ENCODE measurements at regions not wholly inside any gene's neighbourhood (a gene's known extent, or its start where the extent isn't known, plus 50 kb on each side); places are given as distances from the start of the nearest gene placed in this dataset.

DNA sequence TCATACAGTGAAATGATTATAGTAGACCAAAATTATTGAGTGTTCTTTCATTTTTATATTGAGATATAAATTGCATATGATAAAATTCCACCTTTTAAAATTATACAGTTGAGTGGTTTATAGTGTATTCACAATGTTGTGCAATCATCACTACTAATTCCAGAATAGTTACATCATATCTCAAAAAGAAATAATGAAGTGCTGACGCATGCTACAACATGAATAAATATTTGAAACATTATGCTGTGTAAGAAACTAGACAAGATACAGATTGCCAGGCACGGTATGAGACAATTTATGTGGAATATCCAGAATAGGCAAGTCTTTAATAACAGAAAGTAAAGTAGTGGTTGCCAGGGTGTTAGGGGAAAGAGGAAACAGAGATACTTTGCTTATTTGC is 871.7 kb downstream of the FAM133A start:
- Histone ChIP-seq H2BK12ac (ENCODE audit: low read length) (no peak overlapping the region), H3K9me3 (replicated peaks in 1 of 2; ENCODE audit: control insufficient read depth in 2 of 2, insufficient read depth in 1 of 2, low read depth in 1 of 2, low read length in 2 of 2) (no peaks in the 10 kb centered on the region), H3K4ac (ENCODE audit: low read length) (no peak overlapping the region), H3K4me1 (ENCODE audit: control insufficient read depth in 2 of 2, insufficient read depth in 1 of 2, low read depth in 1 of 2, low read length in 2 of 2) (no peaks in the 10 kb centered on the region), H2BK120ac (ENCODE audit: low read depth, low read length) (no peak overlapping the region), H2AFZ (ENCODE audit: low read length) (no peak overlapping the region), H3K9ac (ENCODE audit: low read depth, low read length, poor library complexity) (no peak overlapping the region), H2BK5ac (ENCODE audit: low read length) (no peak overlapping the region), H3K27ac (replicated peaks; ENCODE audit: low read length) (no peak overlapping the region), H3K4me3 (ENCODE audit: low read length in 2 of 2) (no peak overlapping the region), H3K4me2 (ENCODE audit: insufficient read depth, low read length, poor library complexity, severe bottlenecking) (no peak overlapping the region), H2AK5ac (ENCODE audit: low read depth, low read length) (no peak overlapping the region), H2BK15ac (ENCODE audit: low read length) (no peak overlapping the region), H4K8ac (ENCODE audit: low read depth, low read length) (no peak overlapping the region), H3K27me3 (ENCODE audit: control insufficient read depth in 3 of 3, insufficient read depth in 3 of 3, low read depth in 1 of 3, low read length in 3 of 3) (no peaks in the 10 kb centered on the region), H4K91ac (ENCODE audit: low read depth, low read length, poor library complexity) (no peak overlapping the region), H3K18ac (ENCODE audit: low read length) (no peak overlapping the region), H3K23ac (ENCODE audit: low read depth, low read length, poor library complexity) (no peak overlapping the region), H3K14ac (ENCODE audit: low read length) (no peak overlapping the region), H3K79me1 (ENCODE audit: low read depth, low read length) (no peaks in the 10 kb centered on the region), H3K36me3 (replicated peaks in 1 of 2; ENCODE audit: control insufficient read depth in 2 of 2, insufficient read depth in 2 of 2, low read length in 2 of 2) (no peaks in the 10 kb centered on the region)
- no CpG with 5 or more reads among the region's 2 CpGs for WGBS, 2 donors (ENCODE audit: extremely low coverage in 2 of 2, insufficient read length in 2 of 2, insufficient replicate concordance in 1 of 2)
- DNase-seq (ENCODE audit: low spot score): no peak

DNA sequence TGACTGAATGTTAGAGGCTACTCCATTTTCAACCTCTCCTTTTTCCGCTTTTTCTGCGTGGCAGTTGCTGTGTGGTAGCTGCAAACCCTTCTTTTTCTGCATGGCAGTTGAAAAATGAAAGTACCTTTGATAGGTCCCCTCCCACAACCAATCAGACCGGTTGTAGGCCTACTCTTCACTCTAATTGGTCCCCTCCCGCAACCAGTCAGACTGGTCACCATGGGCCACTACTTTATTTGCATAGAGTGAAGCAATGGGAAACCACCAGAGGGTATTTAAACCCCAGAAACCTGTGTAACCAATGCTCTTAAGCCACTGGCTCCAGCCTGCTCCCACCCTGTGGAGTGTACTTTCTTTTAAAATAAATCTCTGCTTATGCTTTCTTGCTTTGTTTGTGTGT is 877.8 kb downstream of the FAM133A start:
- no peak overlapping the region for H2BK15ac ChIP-seq (ENCODE audit: low read length)
- no peak overlapping the region for H2BK5ac ChIP-seq (ENCODE audit: low read length)
- H3K4me3 ChIP-seq (ENCODE audit: low read length in 2 of 2): no peak overlapping the region
- H3K27me3 ChIP-seq (ENCODE audit: control insufficient read depth in 3 of 3, insufficient read depth in 3 of 3, low read depth in 1 of 3, low read length in 3 of 3): no peaks in the 10 kb centered on the region
- no peak overlapping the region for H3K23ac ChIP-seq (ENCODE audit: low read depth, low read length, poor library complexity)
- no peaks in the 10 kb centered on the region for H3K9me3 ChIP-seq (replicated peaks in 1 of 2; ENCODE audit: control insufficient read depth in 2 of 2, insufficient read depth in 1 of 2, low read depth in 1 of 2, low read length in 2 of 2)
- H4K91ac ChIP-seq (ENCODE audit: low read depth, low read length, poor library complexity): no peak overlapping the region
- no peak overlapping the region for H3K9ac ChIP-seq (ENCODE audit: low read depth, low read length, poor library complexity)
- H3K18ac ChIP-seq (ENCODE audit: low read length): no peak overlapping the region
- H3K79me1 ChIP-seq (ENCODE audit: low read depth, low read length): no peaks in the 10 kb centered on the region
- no peak overlapping the region for H2BK12ac ChIP-seq (ENCODE audit: low read length)
- DNase-seq (ENCODE audit: low spot score): no peak
- no peaks in the 10 kb centered on the region for H3K36me3 ChIP-seq (replicated peaks in 1 of 2; ENCODE audit: control insufficient read depth in 2 of 2, insufficient read depth in 2 of 2, low read length in 2 of 2)
- peak overlapping the region; percentile 23 for H2AFZ ChIP-seq (ENCODE audit: low read length)
- H3K4me1 ChIP-seq (ENCODE audit: control insufficient read depth in 2 of 2, insufficient read depth in 1 of 2, low read depth in 1 of 2, low read length in 2 of 2): no peaks in the 10 kb centered on the region
- no peak overlapping the region for H3K4me2 ChIP-seq (ENCODE audit: insufficient read depth, low read length, poor library complexity, severe bottlenecking)
- no peak overlapping the region for H2BK120ac ChIP-seq (ENCODE audit: low read depth, low read length)
- H2AK5ac ChIP-seq (ENCODE audit: low read depth, low read length): no peak overlapping the region
- no peak overlapping the region for H4K8ac ChIP-seq (ENCODE audit: low read depth, low read length)
- no CpG with 5 or more reads among the region's 4 CpGs for WGBS, 2 donors (ENCODE audit: extremely low coverage in 2 of 2, insufficient read length in 2 of 2, insufficient replicate concordance in 1 of 2)
- H3K27ac ChIP-seq (replicated peaks; ENCODE audit: low read length): no peak overlapping the region
- H3K4ac ChIP-seq (ENCODE audit: low read length): no peak overlapping the region
- no peak overlapping the region for H3K14ac ChIP-seq (ENCODE audit: low read length)

DNA sequence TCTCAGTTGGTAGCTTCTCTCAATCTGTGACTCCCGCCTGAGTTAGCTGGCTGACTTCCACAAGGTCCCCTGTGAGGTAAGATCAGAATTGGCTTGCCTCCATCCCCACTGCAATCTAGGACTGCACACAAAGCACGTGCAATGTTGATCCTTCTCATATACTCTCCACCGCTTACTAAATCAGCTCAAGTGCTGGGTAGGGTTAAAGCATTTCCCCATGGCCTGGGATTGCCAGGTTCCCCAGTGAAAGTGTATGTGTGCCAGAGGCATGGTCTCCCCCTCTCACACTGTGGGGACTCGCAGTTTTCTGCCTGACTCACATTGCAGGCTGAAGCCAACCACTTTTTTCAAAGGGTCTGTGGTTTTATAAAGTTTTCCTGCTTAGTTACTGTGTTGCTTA is 886.9 kb downstream of the FAM133A start:
- no peak overlapping the region for H4K91ac ChIP-seq (ENCODE audit: low read depth, low read length, poor library complexity)
- no peak overlapping the region for H3K4me2 ChIP-seq (ENCODE audit: insufficient read depth, low read length, poor library complexity, severe bottlenecking)
- no peak overlapping the region for H2AFZ ChIP-seq (ENCODE audit: low read length)
- H3K4me1 ChIP-seq (ENCODE audit: control insufficient read depth in 2 of 2, insufficient read depth in 1 of 2, low read depth in 1 of 2, low read length in 2 of 2): no peaks in the 10 kb centered on the region
- DNase-seq (ENCODE audit: low spot score): no peak
- no peak overlapping the region for H2BK120ac ChIP-seq (ENCODE audit: low read depth, low read length)
- no peaks in the 10 kb centered on the region for H3K27me3 ChIP-seq (ENCODE audit: control insufficient read depth in 3 of 3, insufficient read depth in 3 of 3, low read depth in 1 of 3, low read length in 3 of 3)
- no peak overlapping the region for H3K4ac ChIP-seq (ENCODE audit: low read length)
- H3K23ac ChIP-seq (ENCODE audit: low read depth, low read length, poor library complexity): no peak overlapping the region
- no CpG with 5 or more reads among the region's 4 CpGs for WGBS, 2 donors (ENCODE audit: extremely low coverage in 2 of 2, insufficient read length in 2 of 2, insufficient replicate concordance in 1 of 2)
- no peak overlapping the region for H4K8ac ChIP-seq (ENCODE audit: low read depth, low read length)
- H3K9ac ChIP-seq (ENCODE audit: low read depth, low read length, poor library complexity): no peak overlapping the region
- no peak overlapping the region for H2BK5ac ChIP-seq (ENCODE audit: low read length)
- H3K14ac ChIP-seq (ENCODE audit: low read length): no peak overlapping the region
- H2BK15ac ChIP-seq (ENCODE audit: low read length): no peak overlapping the region
- no peak overlapping the region for H3K18ac ChIP-seq (ENCODE audit: low read length)
- H2AK5ac ChIP-seq (ENCODE audit: low read depth, low read length): no peak overlapping the region
- H3K27ac ChIP-seq (replicated peaks; ENCODE audit: low read length): no peak overlapping the region
- no peak overlapping the region for H3K4me3 ChIP-seq (ENCODE audit: low read length in 2 of 2)
- H2BK12ac ChIP-seq (ENCODE audit: low read length): no peak overlapping the region
- no peaks in the 10 kb centered on the region for H3K36me3 ChIP-seq (replicated peaks in 1 of 2; ENCODE audit: control insufficient read depth in 2 of 2, insufficient read depth in 2 of 2, low read length in 2 of 2)
- H3K9me3 ChIP-seq (replicated peaks in 1 of 2; ENCODE audit: control insufficient read depth in 2 of 2, insufficient read depth in 1 of 2, low read depth in 1 of 2, low read length in 2 of 2): no peaks in the 10 kb centered on the region
- no peaks in the 10 kb centered on the region for H3K79me1 ChIP-seq (ENCODE audit: low read depth, low read length)

DNA sequence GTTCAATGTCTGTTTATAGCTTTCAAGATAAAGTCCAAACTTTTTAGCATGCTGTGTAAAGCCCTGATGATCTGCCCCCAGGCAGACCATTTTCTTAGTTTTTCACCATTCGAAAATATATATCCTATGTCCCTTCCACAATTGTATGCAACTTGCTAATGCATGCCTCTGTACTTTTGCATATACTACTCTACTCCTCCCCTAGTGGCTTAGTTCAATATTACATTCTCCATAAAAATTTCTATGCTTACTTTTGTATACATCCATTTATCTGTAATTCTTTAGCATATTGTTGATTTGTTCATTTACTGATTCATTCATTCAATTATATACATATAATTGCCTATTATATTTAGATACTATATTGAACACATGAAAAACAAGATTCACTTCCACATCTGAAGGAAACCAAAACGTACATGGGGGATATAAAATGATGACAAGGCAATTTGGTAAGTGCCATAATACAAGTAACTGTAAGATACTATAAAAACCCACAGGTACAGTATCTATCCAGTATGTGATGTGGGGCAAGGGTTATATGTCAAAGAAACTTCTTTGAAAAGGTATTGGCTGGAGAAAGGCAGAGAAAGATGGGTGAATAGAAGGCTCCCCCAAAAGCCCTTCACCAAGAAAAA is 902.5 kb downstream of the FAM133A start:
- H2AFZ ChIP-seq (ENCODE audit: low read length): no peak overlapping the region

More for the DNA sequence above, 902.5 kb downstream of the FAM133A start:
- DNase-seq (ENCODE audit: low spot score): no peak
- H3K4me1 ChIP-seq (ENCODE audit: control insufficient read depth in 2 of 2, insufficient read depth in 1 of 2, low read depth in 1 of 2, low read length in 2 of 2): no peaks in the 10 kb centered on the region
- no peak overlapping the region for H3K9ac ChIP-seq (ENCODE audit: low read depth, low read length, poor library complexity)
- H2BK12ac ChIP-seq (ENCODE audit: low read length): no peak overlapping the region
- no peak overlapping the region for H4K8ac ChIP-seq (ENCODE audit: low read depth, low read length)
- no peak overlapping the region for H2BK5ac ChIP-seq (ENCODE audit: low read length)
- H3K18ac ChIP-seq (ENCODE audit: low read length): no peak overlapping the region
- H3K23ac ChIP-seq (ENCODE audit: low read depth, low read length, poor library complexity): no peak overlapping the region
- no peak overlapping the region for H4K91ac ChIP-seq (ENCODE audit: low read depth, low read length, poor library complexity)
- H3K27ac ChIP-seq (replicated peaks; ENCODE audit: low read length): no peak overlapping the region
- no peak overlapping the region for H3K4ac ChIP-seq (ENCODE audit: low read length)
- H2BK15ac ChIP-seq (ENCODE audit: low read length): no peak overlapping the region
- no CpG with 5 or more reads among the region's 2 CpGs for WGBS, 2 donors (ENCODE audit: extremely low coverage in 2 of 2, insufficient read length in 2 of 2, insufficient replicate concordance in 1 of 2)
- no peak overlapping the region for H3K4me2 ChIP-seq (ENCODE audit: insufficient read depth, low read length, poor library complexity, severe bottlenecking)
- no peak overlapping the region for H2AK5ac ChIP-seq (ENCODE audit: low read depth, low read length)
- no peak overlapping the region for H2BK120ac ChIP-seq (ENCODE audit: low read depth, low read length)
- H3K27me3 ChIP-seq (ENCODE audit: control insufficient read depth in 3 of 3, insufficient read depth in 3 of 3, low read depth in 1 of 3, low read length in 3 of 3): no peaks in the 10 kb centered on the region
- H3K79me1 ChIP-seq (ENCODE audit: low read depth, low read length): no peaks in the 10 kb centered on the region
- no peaks in the 10 kb centered on the region for H3K9me3 ChIP-seq (replicated peaks in 1 of 2; ENCODE audit: control insufficient read depth in 2 of 2, insufficient read depth in 1 of 2, low read depth in 1 of 2, low read length in 2 of 2)
- no peaks in the 10 kb centered on the region for H3K36me3 ChIP-seq (replicated peaks in 1 of 2; ENCODE audit: control insufficient read depth in 2 of 2, insufficient read depth in 2 of 2, low read length in 2 of 2)
- H3K4me3 ChIP-seq (ENCODE audit: low read length in 2 of 2): no peak overlapping the region
- no peak overlapping the region for H3K14ac ChIP-seq (ENCODE audit: low read length)
